ENCODE measurements at regions not wholly inside any gene's neighbourhood (a gene's known extent, or its start where the extent isn't known, plus 50 kb on each side); places are given as distances from the start of the nearest gene placed in this dataset.

DNA sequence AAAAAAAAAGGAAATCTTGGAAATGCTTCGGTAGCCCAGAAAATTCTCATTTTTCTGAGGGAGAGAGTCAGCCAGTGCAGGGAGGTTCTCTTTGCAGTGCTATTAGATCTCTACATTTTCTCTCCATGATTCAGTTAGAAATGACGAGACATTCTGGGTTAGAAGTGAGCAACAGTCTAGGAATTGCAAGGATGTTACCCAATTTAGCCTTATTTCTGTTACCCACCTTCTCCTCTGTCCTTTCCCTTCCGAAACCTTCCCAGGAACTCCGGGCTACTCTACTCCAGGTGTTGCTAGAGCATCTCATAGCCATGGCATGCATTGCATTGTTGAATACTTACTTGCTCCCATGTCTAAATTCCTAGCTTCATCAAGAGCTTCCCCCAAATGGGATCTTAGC, 106.8 kb downstream of the EDEM1 start:
- Histone ChIP-seq H3K36me3 (replicated peaks; ENCODE audit: insufficient read depth, low read length) (no peaks in the 10 kb centered on the region), H3K27me3 (replicated peaks; ENCODE audit: insufficient read depth, low read length) (no peaks in the 10 kb centered on the region), H4K20me1 (ENCODE audit: insufficient read depth, low read length) (no peaks in the 10 kb centered on the region), H3K9me3 (replicated peaks; ENCODE audit: insufficient read depth, low read length) (no peaks in the 10 kb centered on the region), H3F3A (ENCODE audit: insufficient read depth, low read length) (peaks cover 3% of the 10 kb centered on the region; the same call in 1 of the 2 replicates), H3K79me2 (ENCODE audit: low read length) (no peaks in the 10 kb centered on the region), H3K9ac (ENCODE audit: low read length) (no peak overlapping the region), H3K4me1 (ENCODE audit: low read length) (peaks cover 11% of the 10 kb centered on the region; the same call in 1 of the 2 replicates), H2AFZ (ENCODE audit: low read length) (no peak overlapping the region), H3K9me2 (replicated peaks; ENCODE audit: insufficient read depth, low read length) (no peaks in the 10 kb centered on the region), H3K4me2 (ENCODE audit: low read depth, low read length) (no peak overlapping the region), H3K27ac (ENCODE audit: low read length) (no peak overlapping the region), H3K4me3 (ENCODE audit: low read length) (no peak overlapping the region)
- no peak for DNase-seq
- TF ChIP-seq, protein P1, sequence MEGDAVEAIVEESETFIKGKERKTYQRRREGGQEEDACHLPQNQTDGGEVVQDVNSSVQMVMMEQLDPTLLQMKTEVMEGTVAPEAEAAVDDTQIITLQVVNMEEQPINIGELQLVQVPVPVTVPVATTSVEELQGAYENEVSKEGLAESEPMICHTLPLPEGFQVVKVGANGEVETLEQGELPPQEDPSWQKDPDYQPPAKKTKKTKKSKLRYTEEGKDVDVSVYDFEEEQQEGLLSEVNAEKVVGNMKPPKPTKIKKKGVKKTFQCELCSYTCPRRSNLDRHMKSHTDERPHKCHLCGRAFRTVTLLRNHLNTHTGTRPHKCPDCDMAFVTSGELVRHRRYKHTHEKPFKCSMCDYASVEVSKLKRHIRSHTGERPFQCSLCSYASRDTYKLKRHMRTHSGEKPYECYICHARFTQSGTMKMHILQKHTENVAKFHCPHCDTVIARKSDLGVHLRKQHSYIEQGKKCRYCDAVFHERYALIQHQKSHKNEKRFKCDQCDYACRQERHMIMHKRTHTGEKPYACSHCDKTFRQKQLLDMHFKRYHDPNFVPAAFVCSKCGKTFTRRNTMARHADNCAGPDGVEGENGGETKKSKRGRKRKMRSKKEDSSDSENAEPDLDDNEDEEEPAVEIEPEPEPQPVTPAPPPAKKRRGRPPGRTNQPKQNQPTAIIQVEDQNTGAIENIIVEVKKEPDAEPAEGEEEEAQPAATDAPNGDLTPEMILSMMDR (IDR thresholded peaks at IDR 0.05; ENCODE audit: low read length): no peak
- TF ChIP-seq EZH2phosphoT487 (IDR thresholded peaks at IDR 0.05; ENCODE audit: low read length): no peak
- TF ChIP-seq EZH2 (optimal IDR thresholded peaks at IDR 0.05; ENCODE audit: low read depth, low read length): no peak

DNA sequence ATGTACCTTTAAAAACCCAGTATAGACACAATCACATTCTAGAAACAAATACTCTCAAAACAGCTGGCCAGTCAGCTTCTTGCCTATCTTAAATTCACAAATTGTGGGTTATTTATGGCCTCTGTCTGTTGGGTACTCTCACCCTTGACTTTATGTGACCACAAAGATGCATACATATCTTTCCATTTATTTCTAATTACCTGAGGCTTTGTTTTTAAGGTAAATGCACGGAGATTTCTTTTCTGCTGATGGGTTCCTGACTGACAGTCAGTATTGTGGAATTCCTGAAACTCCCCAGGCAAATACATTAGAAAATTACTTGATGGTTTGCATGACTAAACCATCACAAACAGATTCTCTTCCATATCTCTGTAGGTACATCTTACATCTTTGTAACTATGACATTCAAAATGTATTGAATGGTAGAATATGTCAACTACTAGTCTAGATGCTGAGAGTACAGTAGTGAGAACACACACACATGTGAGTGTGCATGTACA, 107.7 kb downstream of the EDEM1 start:
- Histone ChIP-seq H3K4me2 (ENCODE audit: low read depth, low read length) (no peak overlapping the region), H3K27me3 (replicated peaks; ENCODE audit: insufficient read depth, low read length) (no peaks in the 10 kb centered on the region), H4K20me1 (ENCODE audit: insufficient read depth, low read length) (no peaks in the 10 kb centered on the region), H3K4me1 (ENCODE audit: low read length) (peaks cover 11% of the 10 kb centered on the region; the same call in 1 of the 2 replicates), H3K79me2 (ENCODE audit: low read length) (no peaks in the 10 kb centered on the region), H3K4me3 (ENCODE audit: low read length) (no peak overlapping the region), H3K36me3 (replicated peaks; ENCODE audit: insufficient read depth, low read length) (no peaks in the 10 kb centered on the region), H2AFZ (ENCODE audit: low read length) (no peak overlapping the region), H3K9ac (ENCODE audit: low read length) (no peak overlapping the region), H3K9me3 (replicated peaks; ENCODE audit: insufficient read depth, low read length) (no peaks in the 10 kb centered on the region), H3K9me2 (replicated peaks; ENCODE audit: insufficient read depth, low read length) (no peaks in the 10 kb centered on the region), H3F3A (ENCODE audit: insufficient read depth, low read length) (peaks cover 3% of the 10 kb centered on the region; the same call in 1 of the 2 replicates), H3K27ac (ENCODE audit: low read length) (no peak overlapping the region)
- TF ChIP-seq EZH2 (optimal IDR thresholded peaks at IDR 0.05; ENCODE audit: low read depth, low read length) (no peak), EZH2phosphoT487 (IDR thresholded peaks at IDR 0.05; ENCODE audit: low read length) (no peak)
- TF ChIP-seq, protein P1 (IDR thresholded peaks at IDR 0.05; ENCODE audit: low read length): no peak
- DNase-seq: no peak

DNA sequence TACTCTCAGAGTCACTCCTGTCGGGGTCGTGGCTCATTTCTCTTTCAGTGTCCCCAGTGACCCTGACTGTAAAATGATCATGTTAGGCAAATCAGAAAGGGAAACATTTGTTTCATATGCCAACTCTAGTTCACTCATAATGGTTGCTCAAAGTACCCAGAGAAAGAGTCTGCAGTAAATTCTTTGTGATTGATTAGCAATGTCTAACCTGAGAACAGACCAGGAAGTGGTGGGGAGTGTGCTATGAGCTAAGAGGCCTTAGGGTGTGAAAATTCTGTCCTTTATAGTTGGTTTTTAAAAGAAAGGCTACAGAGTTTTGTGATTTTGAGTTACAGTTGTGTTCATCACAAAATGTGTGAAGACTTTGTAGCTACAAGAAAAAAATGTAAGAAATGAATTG, 108.9 kb downstream of the EDEM1 start:
- Histone ChIP-seq H3K36me3 (replicated peaks; ENCODE audit: insufficient read depth, low read length) (no peaks in the 10 kb centered on the region), H3K27me3 (replicated peaks; ENCODE audit: insufficient read depth, low read length) (no peaks in the 10 kb centered on the region), H3K79me2 (ENCODE audit: low read length) (no peaks in the 10 kb centered on the region), H4K20me1 (ENCODE audit: insufficient read depth, low read length) (no peaks in the 10 kb centered on the region), H3K9me3 (replicated peaks; ENCODE audit: insufficient read depth, low read length) (no peaks in the 10 kb centered on the region), H3K9ac (ENCODE audit: low read length) (no peak overlapping the region), H3K9me2 (replicated peaks; ENCODE audit: insufficient read depth, low read length) (no peaks in the 10 kb centered on the region), H3K4me2 (ENCODE audit: low read depth, low read length) (no peak overlapping the region), H3K4me3 (ENCODE audit: low read length) (no peak overlapping the region), H2AFZ (ENCODE audit: low read length) (no peak overlapping the region), H3F3A (ENCODE audit: insufficient read depth, low read length) (peaks cover 3% of the 10 kb centered on the region; the same call in 1 of the 2 replicates), H3K27ac (ENCODE audit: low read length) (no peak overlapping the region), H3K4me1 (ENCODE audit: low read length) (peaks cover 11% of the 10 kb centered on the region; the same call in 1 of the 2 replicates)
- TF ChIP-seq, protein P1 (IDR thresholded peaks at IDR 0.05; ENCODE audit: low read length): no peak
- no peak for TF ChIP-seq EZH2 (optimal IDR thresholded peaks at IDR 0.05; ENCODE audit: low read depth, low read length)
- TF ChIP-seq EZH2phosphoT487 (IDR thresholded peaks at IDR 0.05; ENCODE audit: low read length): no peak
- DNase-seq: no peak
